Hepatocyte (in vitro differentiated cells): ENCODE measurements at regions not wholly inside any gene's neighbourhood (a gene's known extent, or its start where the extent isn't known, plus 50 kb on each side); places are given as distances from the start of the nearest gene placed in this dataset.

Source experiments
- DNase-seq: peaks from one replicate; pipeline ENCODE4 v3.0.0-alpha.2; 2016; ENCODE audit warnings: low spot score
- H2AFZ ChIP-seq: fragments of 200-600 bp; sonication (generic); 2 replicates; pipeline ENCODE4 v1.6.0; 2016; ENCODE audit warnings: antibody characterized with exemption, mild to moderate bottlenecking
- H3K27ac ChIP-seq: fragments of 200-600 bp; sonication (generic); 2 replicates; pipeline ENCODE4 v1.5.1; 2016; ENCODE audit warnings: mild to moderate bottlenecking
- H3K27me3 ChIP-seq: fragments of 200-600 bp; sonication (generic); 2 replicates; pipeline ENCODE4 v1.6.1; 2016
- H3K36me3 ChIP-seq: fragments of 200-600 bp; sonication (generic); replicated peaks from 2 replicates; pipeline ENCODE4 v1.5.1; 2016; ENCODE audit warnings: low read depth; ENCODE audit not compliant: insufficient read depth
- H3K4me1 ChIP-seq: fragments of 200-600 bp; sonication (generic); 2 replicates; pipeline ENCODE4 v1.5.1; 2016; ENCODE audit warnings: mild to moderate bottlenecking, moderate library complexity; ENCODE audit not compliant: insufficient read depth
- H3K4me2 ChIP-seq: fragments of 200-600 bp; sonication (generic); 2 replicates; pipeline ENCODE4 v1.6.0; 2016
- H3K4me3 ChIP-seq: fragments of 200-600 bp; sonication (generic); 2 replicates; pipeline ENCODE4 v1.5.1; 2016; ENCODE audit warnings: mild to moderate bottlenecking
- H3K79me2 ChIP-seq: fragments of 200-600 bp; sonication (generic); 2 replicates; pipeline ENCODE4 v1.6.0; 2017; ENCODE audit warnings: mild to moderate bottlenecking
- H3K9me2 ChIP-seq: fragments of 200-600 bp; sonication (generic); replicated peaks from 2 replicates; pipeline ENCODE4 v1.6.0; 2017; ENCODE audit warnings: mild to moderate bottlenecking; ENCODE audit not compliant: insufficient read depth
- H3K9me3 ChIP-seq: fragments of 200-600 bp; sonication (generic); 2 replicates; pipeline ENCODE4 v1.5.1; 2016; ENCODE audit warnings: low read depth, mild to moderate bottlenecking
- H4K20me1 ChIP-seq: fragments of 200-600 bp; sonication (generic); 2 replicates; pipeline ENCODE4 v1.6.0; 2016; ENCODE audit warnings: mild to moderate bottlenecking; ENCODE audit not compliant: insufficient read depth, poor library complexity, severe bottlenecking
- EZH2 ChIP-seq: fragments of 200-600 bp; sonication (generic); IDR thresholded peaks from 2 replicates; pipeline ENCODE4 v1.6.1; 2016; ENCODE audit warnings: antibody characterized with exemption, mild to moderate bottlenecking, borderline replicate concordance
- EZH2phosphoT487 ChIP-seq: fragments of 200-600 bp; sonication (generic); IDR thresholded peaks from one replicate; pipeline ENCODE4 v1.6.1; 2018; ENCODE audit warnings: antibody characterized with exemption, mild to moderate bottlenecking, low read depth, moderate library complexity; ENCODE audit not compliant: unreplicated experiment, severe bottlenecking
- WGBS: methylation state at CpG from one replicate; pipeline ENCODE4 v1.1.6; 2016; ENCODE audit warnings: low lambda C conversion rate; ENCODE audit errors: missing lambda C conversion rate; 5-methylcytosine and 5-hydroxymethylcytosine counted together
- TF ChIP-seq, protein P1 (sequence below): fragments of 200-600 bp; sonication (generic); IDR thresholded peaks from 2 replicates; pipeline ENCODE4 v1.5.1; 2016; ENCODE audit warnings: antibody characterized with exemption, mild to moderate bottlenecking; ENCODE audit not compliant: poor library complexity

DNA sequence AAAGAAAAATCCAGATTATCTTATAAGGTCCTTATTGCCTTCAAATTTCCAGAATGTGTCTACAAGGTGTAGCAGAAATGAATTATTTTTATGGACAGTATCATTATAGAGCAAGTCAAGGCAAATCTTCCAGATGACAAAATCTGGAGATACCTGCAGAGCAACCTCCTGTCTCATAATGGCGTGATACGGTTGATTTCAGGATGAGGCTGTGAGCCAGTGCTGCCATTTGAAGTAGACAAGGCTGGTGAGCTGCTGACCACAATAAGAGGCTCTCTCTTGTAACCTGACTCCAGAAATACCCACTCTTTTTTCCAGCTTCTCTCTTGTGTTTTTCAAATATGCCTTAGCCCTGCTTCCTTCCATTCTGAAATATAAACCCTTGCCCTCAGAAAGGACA is 108.2 kb downstream of the HTR1A start:
- no peaks in the 10 kb centered on the region for H3K9me3 ChIP-seq

DNA sequence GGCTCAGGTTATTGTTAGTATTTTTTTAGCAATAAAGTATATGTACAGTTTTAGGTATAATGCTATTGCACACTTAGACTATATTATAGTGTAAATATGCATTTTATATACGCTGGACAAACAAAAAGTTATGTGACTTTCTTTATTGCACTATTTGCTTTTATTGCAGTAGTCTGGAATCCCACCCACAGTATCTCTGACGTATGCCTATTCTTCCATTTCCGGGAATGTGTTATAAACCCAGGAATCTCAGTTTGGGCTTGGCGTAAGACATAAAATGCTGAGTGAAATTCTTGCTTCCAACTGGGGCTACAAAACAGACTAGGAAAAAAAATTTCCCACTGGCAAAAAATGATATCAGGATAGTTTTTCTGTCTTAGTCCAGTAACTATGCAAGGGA is 119.1 kb downstream of the HTR1A start:
- Histone ChIP-seq H3K4me2 (no peak overlapping the region), H3K36me3 (no peaks in the 10 kb centered on the region), H2AFZ (no peak overlapping the region), H3K79me2 (no peaks in the 10 kb centered on the region), H3K4me1 (no peaks in the 10 kb centered on the region), H3K9me3 (no peaks in the 10 kb centered on the region), H3K4me3 (no peak overlapping the region), H3K27ac (no peak overlapping the region), H4K20me1 (no peaks in the 10 kb centered on the region), H3K27me3 (no peaks in the 10 kb centered on the region), H3K9me2 (no peaks in the 10 kb centered on the region)
- no peak for DNase-seq
- 65% methylated on average over 4 of the region's 4 CpGs for WGBS
- TF ChIP-seq, protein P1, sequence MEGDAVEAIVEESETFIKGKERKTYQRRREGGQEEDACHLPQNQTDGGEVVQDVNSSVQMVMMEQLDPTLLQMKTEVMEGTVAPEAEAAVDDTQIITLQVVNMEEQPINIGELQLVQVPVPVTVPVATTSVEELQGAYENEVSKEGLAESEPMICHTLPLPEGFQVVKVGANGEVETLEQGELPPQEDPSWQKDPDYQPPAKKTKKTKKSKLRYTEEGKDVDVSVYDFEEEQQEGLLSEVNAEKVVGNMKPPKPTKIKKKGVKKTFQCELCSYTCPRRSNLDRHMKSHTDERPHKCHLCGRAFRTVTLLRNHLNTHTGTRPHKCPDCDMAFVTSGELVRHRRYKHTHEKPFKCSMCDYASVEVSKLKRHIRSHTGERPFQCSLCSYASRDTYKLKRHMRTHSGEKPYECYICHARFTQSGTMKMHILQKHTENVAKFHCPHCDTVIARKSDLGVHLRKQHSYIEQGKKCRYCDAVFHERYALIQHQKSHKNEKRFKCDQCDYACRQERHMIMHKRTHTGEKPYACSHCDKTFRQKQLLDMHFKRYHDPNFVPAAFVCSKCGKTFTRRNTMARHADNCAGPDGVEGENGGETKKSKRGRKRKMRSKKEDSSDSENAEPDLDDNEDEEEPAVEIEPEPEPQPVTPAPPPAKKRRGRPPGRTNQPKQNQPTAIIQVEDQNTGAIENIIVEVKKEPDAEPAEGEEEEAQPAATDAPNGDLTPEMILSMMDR: no peak
- TF ChIP-seq EZH2: no peak
- TF ChIP-seq EZH2phosphoT487: no peak

More for the DNA sequence above, 108.2 kb downstream of the HTR1A start:
- Histone ChIP-seq H3K4me2 (no peak overlapping the region), H3K36me3 (no peaks in the 10 kb centered on the region), H3K27me3 (no peaks in the 10 kb centered on the region), H4K20me1 (no peaks in the 10 kb centered on the region), H2AFZ (no peak overlapping the region), H3K4me3 (no peak overlapping the region), H3K4me1 (no peaks in the 10 kb centered on the region), H3K79me2 (no peaks in the 10 kb centered on the region), H3K27ac (no peak overlapping the region), H3K9me2 (no peaks in the 10 kb centered on the region)
- TF ChIP-seq EZH2 (no peak), EZH2phosphoT487 (no peak)
- TF ChIP-seq, protein P1: no peak
- 76% methylated on average over 2 of the region's 2 CpGs for WGBS
- no peak for DNase-seq

DNA sequence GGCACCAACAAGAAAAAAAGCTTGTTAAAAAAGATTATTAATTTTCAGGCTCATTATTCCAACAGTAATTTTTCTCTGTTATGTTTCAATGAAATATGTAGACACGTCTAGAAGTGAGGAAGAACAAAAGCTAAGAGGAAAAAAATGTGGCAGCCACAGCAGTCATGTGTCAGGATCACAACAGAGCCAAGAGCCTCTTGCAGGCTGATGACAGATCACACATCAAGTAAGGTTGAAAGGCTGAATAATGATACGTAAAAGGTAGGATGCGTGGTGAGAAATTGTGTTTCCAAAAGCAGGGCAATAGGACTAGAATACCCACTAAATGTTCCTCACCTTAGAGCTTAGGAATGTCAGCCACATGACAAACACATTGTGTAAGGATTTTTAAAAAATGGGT is 124.8 kb downstream of the HTR1A start:
- WGBS: 84% methylated on average over 3 of the region's 3 CpGs
- no peak overlapping the region for H2AFZ ChIP-seq
- no peaks in the 10 kb centered on the region for H4K20me1 ChIP-seq
- H3K9me2 ChIP-seq: no peaks in the 10 kb centered on the region
- no peaks in the 10 kb centered on the region for H3K36me3 ChIP-seq
- no peaks in the 10 kb centered on the region for H3K79me2 ChIP-seq
- no peaks in the 10 kb centered on the region for H3K27me3 ChIP-seq
- H3K9me3 ChIP-seq: no peaks in the 10 kb centered on the region
- H3K4me2 ChIP-seq: no peak overlapping the region
- no peak for DNase-seq
- no peak overlapping the region for H3K4me3 ChIP-seq
- TF ChIP-seq EZH2phosphoT487: no peak
- no peak for TF ChIP-seq EZH2
- TF ChIP-seq, protein P1: no peak
- H3K4me1 ChIP-seq: no peaks in the 10 kb centered on the region
- no peak overlapping the region for H3K27ac ChIP-seq

DNA sequence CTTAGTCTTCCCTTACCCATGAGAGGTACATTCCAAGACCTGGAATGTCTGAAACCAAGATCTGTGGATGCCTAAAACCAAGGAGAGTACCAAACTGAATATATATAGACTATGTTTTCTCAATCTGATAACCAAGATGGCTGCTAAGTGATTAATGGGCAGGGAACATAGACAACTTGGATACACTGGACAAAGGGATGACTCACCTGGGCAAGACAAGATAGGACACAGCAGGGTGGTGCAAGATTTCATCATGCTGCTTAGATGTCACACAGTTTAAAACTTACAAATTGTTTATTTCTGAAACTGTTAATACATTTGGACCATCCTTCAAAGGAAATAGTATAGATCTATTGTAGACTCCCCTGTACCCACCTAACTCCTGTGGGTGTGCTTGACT is 130.9 kb downstream of the HTR1A start:
- Histone ChIP-seq H3K4me3 (no peak overlapping the region), H2AFZ (no peak overlapping the region), H3K9me3 (no peaks in the 10 kb centered on the region), H3K27ac (no peak overlapping the region), H3K4me1 (no peaks in the 10 kb centered on the region), H3K36me3 (no peaks in the 10 kb centered on the region), H4K20me1 (no peaks in the 10 kb centered on the region), H3K79me2 (no peaks in the 10 kb centered on the region), H3K9me2 (no peaks in the 10 kb centered on the region), H3K4me2 (no peak overlapping the region), H3K27me3 (no peaks in the 10 kb centered on the region)
- no peak for TF ChIP-seq EZH2phosphoT487
- TF ChIP-seq, protein P1: no peak
- TF ChIP-seq EZH2: no peak
- no peak for DNase-seq
